MM.1S (cell line): ENCODE measurements at regions not wholly inside any gene's neighbourhood (a gene's known extent, or its start where the extent isn't known, plus 50 kb on each side); places are given as distances from the start of the nearest gene placed in this dataset.
"Not testable (repeated sequence)": the region's sequence is repeated elsewhere in the genome, so short reads cannot be mapped to it uniquely, and the experiment has no call there.

ENCODE experiments used
- EZH2 ChIP-seq: fragments of 300-600 bp; sonication (generic); optimal IDR thresholded peaks from 2 replicates; pipeline ENCODE3; 2017; ENCODE audit warnings: low read depth, mild to moderate bottlenecking, antibody characterized with exemption, low read length, mixed read lengths
- TF ChIP-seq, protein P1 (sequence below): fragments of 300-600 bp; sonication (generic); IDR thresholded peaks from 2 replicates; pipeline ENCODE4 v1.5.1; 2016; ENCODE audit warnings: antibody characterized with exemption, low read length, mixed read lengths

DNA sequence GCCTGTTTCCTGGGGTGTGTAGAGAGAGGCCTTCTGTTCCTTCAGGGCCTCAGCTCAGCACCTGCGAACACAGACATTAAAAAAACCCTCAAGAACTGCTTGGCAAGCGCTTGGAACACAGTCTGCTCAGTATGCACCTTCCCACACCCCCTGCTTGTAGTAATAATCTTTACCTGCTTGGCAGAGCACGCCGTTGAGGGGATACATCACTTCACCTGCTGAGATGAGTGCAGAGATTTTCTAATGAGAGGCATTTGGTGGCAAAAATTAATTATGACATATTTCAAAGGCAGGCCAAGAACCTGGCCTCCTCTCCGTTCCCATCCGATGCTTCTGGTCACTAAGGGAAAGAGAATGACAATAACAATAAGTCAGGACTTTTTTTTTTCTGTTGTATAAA is 93.4 kb upstream of the DPP6 start:
- TF ChIP-seq, protein P1, sequence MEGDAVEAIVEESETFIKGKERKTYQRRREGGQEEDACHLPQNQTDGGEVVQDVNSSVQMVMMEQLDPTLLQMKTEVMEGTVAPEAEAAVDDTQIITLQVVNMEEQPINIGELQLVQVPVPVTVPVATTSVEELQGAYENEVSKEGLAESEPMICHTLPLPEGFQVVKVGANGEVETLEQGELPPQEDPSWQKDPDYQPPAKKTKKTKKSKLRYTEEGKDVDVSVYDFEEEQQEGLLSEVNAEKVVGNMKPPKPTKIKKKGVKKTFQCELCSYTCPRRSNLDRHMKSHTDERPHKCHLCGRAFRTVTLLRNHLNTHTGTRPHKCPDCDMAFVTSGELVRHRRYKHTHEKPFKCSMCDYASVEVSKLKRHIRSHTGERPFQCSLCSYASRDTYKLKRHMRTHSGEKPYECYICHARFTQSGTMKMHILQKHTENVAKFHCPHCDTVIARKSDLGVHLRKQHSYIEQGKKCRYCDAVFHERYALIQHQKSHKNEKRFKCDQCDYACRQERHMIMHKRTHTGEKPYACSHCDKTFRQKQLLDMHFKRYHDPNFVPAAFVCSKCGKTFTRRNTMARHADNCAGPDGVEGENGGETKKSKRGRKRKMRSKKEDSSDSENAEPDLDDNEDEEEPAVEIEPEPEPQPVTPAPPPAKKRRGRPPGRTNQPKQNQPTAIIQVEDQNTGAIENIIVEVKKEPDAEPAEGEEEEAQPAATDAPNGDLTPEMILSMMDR, result not testable (repeated sequence)
- TF ChIP-seq EZH2, result not testable (repeated sequence)
